H1 (cell line): ENCODE measurements at regions not wholly inside any gene's neighbourhood (a gene's known extent, or its start where the extent isn't known, plus 50 kb on each side); places are given as distances from the start of the nearest gene placed in this dataset.

Experiments
- CBX8 ChIP-seq: fragments of 300-800, 300-1000 bp; sonication (generic); IDR thresholded peaks from 2 replicates; pipeline ENCODE4 v1.7.1; 2016; ENCODE audit warnings: low read depth, low read length, borderline replicate concordance
- EP300 ChIP-seq, 2 experiments: IDR thresholded peaks; 1 replicate in 1 of 2; 2 replicates in 1 of 2; pipeline ENCODE4 v1.6.1; 2011 to 2012; ENCODE audit warnings: low read depth in 2 of 2, low read length in 2 of 2, mild to moderate bottlenecking in 2 of 2, borderline replicate concordance in 1 of 2, inconsistent platforms in 1 of 2, moderate library complexity in 1 of 2
- HDAC2 ChIP-seq, 2 experiments: fragments of 300-600 bp in 1 of 2; sonication (generic) in 1 of 2; IDR thresholded peaks; 2 replicates each; pipeline ENCODE4 v1.6.1; 2011 to 2012; ENCODE audit warnings: low read depth in 2 of 2, low read length in 2 of 2, mild to moderate bottlenecking in 2 of 2, moderate library complexity in 2 of 2, borderline replicate concordance in 1 of 2, inconsistent platforms in 1 of 2
- JUND ChIP-seq: IDR thresholded peaks from 2 replicates; pipeline ENCODE4 v1.6.1; 2011; ENCODE audit warnings: mild to moderate bottlenecking, improper control_type of control experiment, low read length
- KDM1A ChIP-seq: fragments of 200-600, 300-600 bp; sonication (generic); IDR thresholded peaks from 2 replicates; pipeline ENCODE4 v1.7.1; 2016; ENCODE audit warnings: mild to moderate bottlenecking, low read length, borderline replicate concordance
- MAFK ChIP-seq: IDR thresholded peaks from 2 replicates; pipeline ENCODE4 v1.6.1; 2012; ENCODE audit warnings: low read depth, mild to moderate bottlenecking, improper control_type of control experiment, low read length
- SP2 ChIP-seq: IDR thresholded peaks from 2 replicates; pipeline ENCODE4 v1.6.1; 2012; ENCODE audit warnings: mild to moderate bottlenecking, low read length, inconsistent platforms
- SRF ChIP-seq: IDR thresholded peaks from 2 replicates; pipeline ENCODE4 v1.6.1; 2011; ENCODE audit warnings: mild to moderate bottlenecking, low read depth, low read length, moderate library complexity

DNA sequence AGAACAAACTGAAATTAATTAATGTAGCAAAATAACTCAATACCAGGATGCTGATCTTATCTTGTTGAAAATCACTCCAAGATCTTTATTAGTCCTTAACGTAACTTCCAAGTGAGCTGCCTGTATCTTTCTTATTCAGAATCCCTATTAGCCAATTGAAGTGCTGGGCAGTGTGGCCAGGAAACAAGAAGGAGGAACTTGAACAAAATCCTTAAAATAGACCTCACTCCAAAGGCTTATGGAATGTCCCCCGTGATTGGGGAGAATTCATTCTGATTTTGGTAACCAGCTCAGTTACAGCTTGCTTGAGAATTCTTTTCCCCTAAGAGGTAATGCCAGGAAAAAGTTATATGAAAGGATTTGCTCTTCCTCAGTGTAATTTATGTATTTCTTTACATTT is 171.0 kb downstream of the DEPDC1B start (continued):
- TF ChIP-seq MAFK, result no peak
- no peak for TF ChIP-seq HDAC2 (IDR thresholded peaks at IDR 0.05; ENCODE audit: borderline replicate concordance in 1 of 2, low read depth in 2 of 2, low read length in 2 of 2)
- no peak for TF ChIP-seq EP300 (IDR thresholded peaks at IDR 0.05; ENCODE audit: borderline replicate concordance in 1 of 2, low read depth in 2 of 2, low read length in 2 of 2)
- TF ChIP-seq KDM1A, result no peak
- no peak for TF ChIP-seq CBX8
- TF ChIP-seq SP2, result no peak
- TF ChIP-seq SRF, result no peak
- TF ChIP-seq JUND, result no peak
- TF ChIP-seq, all 59 proteins: peak for 0
